ENCODE measurements at regions not wholly inside any gene's neighbourhood (a gene's known extent, or its start where the extent isn't known, plus 50 kb on each side); places are given as distances from the start of the nearest gene placed in this dataset.

DNA sequence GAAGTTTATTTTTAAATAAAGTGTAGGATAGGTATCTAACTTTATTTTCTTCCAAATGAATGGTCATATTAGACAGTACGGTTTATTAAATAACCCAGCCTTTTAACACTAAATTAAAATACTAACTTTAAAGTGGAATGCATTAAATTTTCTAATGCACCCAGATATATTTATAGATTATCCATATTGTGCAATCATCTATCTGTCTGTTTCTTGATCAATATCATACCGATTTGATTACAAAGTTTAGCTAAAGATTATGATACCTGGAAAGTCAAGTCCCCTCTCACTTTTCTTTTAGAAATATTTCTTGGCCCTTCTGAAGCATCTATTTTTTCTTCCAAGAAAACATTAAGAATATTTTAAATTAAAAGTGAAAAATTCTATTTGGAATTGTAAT is 124.3 kb upstream of the PDE5A start:
- DNase-seq (ENCODE audit: low read depth in 2 of 3, low spot score in 2 of 3), result no peak

DNA sequence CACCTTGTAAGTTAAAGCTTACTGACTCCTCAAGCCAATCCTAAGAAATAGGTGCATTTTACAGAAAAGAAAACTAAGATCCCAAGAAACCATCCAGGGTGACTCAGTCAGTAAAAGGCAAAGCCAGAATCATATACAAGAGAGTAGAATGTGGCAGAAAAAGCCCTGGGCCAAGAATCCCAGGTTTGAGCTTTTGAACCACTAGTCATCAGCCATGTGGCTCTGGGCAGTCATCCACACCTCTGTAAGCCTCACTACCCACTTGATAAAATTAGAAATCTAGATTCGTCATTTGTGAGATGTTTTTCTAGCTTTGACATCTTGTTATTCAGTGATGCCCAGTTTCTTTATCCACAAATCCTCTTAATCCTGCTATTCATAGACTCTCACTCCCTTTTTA is 122.2 kb upstream of the PDE5A start:
- DNase-seq (ENCODE audit: low read depth in 2 of 3, low spot score in 2 of 3), result no peak

DNA sequence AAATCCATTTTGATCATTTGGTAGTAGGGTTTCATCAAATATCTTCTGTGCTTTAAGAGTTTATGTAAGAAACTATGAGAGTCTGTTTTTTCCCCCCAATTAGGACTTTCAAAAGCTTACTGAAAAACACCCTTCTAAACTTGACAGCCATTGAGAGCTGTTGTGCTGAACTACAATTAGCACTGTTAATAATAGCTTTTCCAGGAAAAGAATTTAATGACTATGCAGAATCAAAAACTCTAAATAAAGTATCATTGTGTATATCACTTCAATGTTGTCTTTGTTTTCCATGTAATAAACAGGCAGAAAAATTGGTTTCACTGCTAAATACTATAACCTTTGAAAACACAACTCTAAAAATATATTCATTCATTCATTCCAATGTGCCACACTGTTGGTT is 121.4 kb upstream of the PDE5A start:
- no peak for DNase-seq (ENCODE audit: low read depth in 2 of 3, low spot score in 2 of 3)

DNA sequence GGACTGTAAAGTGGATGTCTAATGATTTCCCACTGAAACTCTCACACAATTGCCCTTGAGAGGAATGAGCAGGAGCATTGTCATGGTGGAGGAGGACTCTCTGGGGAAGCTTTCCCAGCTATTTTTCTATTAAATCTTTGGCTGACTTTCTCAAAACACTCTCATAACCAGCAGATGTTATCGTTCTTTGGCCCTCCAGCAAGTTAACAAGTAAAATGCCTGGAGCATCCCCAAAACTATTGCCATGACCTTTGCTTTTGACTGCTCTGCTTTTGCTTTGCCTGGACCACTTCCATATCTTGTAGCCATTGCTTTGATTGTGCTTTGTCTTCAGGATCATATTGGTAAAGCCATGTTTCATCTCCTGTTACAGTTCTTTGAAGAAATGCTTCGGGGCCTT is 120.2 kb upstream of the PDE5A start:
- no peak for DNase-seq (ENCODE audit: low read depth in 2 of 3, low spot score in 2 of 3)

DNA sequence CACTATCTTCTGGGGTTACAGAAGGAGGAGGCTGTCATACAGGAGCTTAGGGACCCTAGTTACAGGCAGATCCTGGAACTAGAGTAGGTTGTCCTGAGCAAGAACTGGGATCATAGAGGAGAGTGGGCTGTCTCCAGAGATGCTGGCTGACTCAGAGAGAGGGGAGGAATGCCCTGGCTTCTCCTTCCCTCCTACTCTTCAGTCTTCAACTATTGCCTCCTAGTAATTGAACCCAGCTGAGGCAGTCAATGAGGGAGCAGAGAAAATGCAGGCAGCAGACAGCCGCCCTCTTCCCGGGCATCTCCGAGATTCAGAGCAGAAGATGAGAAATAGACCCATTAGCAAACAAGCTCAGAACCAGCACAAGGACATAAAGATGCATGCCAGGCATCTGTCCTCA is 118.3 kb upstream of the PDE5A start:
- no peak for DNase-seq (ENCODE audit: low read depth in 2 of 3, low spot score in 2 of 3)

DNA sequence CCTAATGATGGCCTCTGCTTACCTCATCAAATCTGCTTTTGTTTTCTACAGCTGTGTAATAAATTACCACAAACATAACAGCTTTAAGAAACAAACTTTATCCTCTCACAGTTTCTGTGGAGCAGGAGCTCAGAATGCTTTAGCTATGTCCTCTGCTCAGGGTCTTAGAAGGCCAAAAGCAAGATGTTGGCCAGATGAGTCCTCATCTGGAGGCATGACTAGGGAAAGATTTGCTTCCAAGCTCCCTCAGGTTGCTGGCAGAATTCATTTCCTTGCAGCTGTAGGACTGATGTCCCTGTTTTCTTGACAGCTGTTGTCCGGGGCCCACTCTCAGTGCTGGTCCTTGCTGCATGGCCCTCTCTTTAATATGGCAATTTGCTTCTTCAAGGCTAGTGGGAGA is 116.7 kb upstream of the PDE5A start:
- DNase-seq (ENCODE audit: low read depth in 2 of 3, low spot score in 2 of 3), result no peak

DNA sequence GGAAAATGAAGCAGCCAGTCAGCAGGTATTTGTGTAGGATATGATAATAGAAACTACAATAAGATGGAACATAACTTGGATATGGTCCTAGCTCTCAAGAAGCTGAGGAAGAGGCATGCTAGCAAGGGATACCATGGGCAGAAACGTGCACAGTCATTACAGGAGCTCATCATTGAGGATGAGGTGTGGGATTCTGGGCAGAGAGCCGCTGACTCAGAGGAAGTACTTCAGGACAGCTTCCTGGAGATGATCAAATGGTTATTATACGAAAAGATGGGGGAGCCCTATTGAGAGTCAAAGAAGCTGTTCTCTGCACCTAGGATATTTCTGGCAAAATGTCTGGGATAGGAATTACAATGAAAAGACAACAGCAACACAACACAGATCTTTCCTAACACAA is 116.0 kb upstream of the PDE5A start:
- DNase-seq (ENCODE audit: low read depth in 2 of 3, low spot score in 2 of 3), result no peak

DNA sequence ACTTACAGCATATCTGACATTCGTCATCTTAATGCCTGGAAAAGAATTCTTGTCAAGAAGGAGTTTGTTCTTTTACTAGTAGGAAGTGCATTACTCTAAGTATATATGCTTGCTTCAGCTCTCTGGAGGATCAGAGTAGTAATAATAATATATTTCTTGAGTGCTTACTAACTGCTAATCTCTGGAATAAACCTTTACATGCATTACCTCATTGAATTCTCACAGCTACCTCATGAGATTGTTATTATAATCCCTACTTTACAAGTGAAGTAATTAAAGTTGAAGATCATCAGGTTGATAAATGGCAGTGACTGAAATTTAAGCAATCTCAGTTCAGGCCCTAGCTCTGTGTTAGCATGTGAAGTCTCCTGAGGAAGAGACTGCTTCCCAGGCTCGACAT is 115.0 kb upstream of the PDE5A start:
- DNase-seq (ENCODE audit: low read depth in 2 of 3, low spot score in 2 of 3), result no peak

DNA sequence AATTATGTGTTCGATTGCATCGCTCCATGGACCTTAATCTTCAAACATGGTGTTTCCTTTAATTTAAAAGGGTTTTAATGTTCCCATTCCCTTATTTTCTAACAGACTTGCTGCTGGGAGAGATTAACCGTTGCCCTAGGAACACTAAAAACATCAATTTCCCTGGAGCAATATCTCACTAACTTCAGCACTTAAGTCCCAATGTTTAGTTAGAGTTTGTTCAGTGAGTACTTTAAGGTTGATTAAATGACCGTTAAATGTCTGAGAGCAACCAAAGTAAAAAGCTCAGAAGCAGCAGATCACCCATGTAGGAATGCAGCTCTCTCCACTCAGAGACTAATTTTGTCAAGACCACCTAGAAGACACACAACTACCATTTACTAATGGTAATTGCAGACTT is 111.2 kb upstream of the PDE5A start:
- DNase-seq (ENCODE audit: low read depth in 2 of 3, low spot score in 2 of 3), result no peak

DNA sequence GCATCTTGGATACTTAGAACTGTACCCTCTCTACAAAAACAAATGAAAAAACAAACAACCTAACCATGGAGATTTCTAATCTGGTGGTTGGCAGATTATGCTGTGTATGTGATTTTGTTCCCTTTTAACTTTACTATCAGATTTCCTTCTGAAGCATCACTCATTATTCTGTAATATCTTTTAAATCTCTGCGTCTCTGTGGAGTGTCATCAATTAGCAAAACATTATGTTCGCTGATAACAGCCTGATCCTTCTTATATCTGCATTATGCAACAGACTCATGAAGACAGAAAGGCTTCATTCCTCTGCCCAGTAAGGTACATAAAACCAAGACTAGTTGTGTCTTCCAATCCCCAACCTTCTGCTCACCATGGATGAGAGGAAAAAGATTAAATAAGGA is 110.3 kb upstream of the PDE5A start:
- no peak for DNase-seq (ENCODE audit: low read depth in 2 of 3, low spot score in 2 of 3)

DNA sequence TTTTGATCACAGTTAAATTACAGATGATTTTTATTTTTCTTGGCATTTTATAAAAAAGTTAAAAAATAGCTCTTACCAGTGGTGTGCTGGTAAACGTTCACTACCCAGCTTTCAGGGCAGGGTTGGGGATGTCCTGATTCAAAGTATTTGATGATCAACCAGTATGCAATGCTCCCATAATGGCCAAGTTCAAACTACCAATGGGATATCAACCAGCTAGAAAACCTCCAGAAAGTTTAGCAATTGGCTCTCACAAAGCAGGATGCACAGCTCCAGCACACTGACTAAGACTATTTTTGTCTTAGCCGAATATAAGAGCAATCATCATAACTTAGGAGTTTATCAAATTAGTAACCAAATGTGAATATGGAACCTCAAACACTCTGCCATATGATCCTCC is 108.0 kb upstream of the PDE5A start:
- DNase-seq (ENCODE audit: low read depth in 2 of 3, low spot score in 2 of 3), result no peak

DNA sequence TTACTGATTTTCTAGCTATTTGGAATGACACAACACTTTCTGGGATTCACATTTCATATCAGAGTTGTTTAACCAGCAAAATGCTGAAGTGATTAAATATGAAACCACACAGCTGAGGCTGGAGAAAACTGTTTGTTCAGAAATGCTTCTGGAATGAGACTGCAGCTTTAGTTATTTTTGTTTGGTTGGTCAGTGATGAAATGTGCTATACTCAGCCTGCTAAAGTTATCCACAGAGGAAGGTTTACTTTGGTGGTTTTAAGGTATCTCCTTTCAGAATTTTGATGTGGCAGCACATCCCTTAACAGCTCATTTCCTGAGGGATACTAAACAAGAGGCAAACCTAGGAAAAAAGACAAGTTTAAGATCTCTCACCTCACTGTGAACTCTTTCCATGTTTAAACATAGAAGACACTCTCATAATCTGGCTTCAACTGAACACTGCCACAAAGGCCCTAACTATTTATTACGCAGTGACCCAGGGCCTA is 106.6 kb upstream of the PDE5A start:
- DNase-seq (ENCODE audit: low read depth in 2 of 3, low spot score in 2 of 3), result no peak

DNA sequence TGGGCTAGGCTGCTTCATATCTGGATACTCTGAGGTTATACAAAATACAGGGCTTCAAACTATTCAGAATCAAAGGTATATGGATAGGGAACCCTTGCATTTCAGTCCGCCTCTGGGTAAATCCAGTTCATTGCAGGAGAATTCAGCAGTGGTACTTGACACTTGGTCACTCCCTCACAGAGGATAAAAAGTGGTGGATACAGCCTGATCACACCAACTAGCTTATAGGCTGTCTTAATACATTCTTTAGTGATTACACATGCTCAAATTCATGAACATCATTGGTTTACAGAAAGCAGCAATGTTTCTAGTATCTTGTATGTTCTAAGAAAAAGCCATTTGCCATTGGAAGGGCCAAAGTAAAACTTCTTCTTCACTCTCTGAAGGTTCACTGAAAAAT is 104.8 kb upstream of the PDE5A start:
- no peak for DNase-seq (ENCODE audit: low read depth in 2 of 3, low spot score in 2 of 3)

DNA sequence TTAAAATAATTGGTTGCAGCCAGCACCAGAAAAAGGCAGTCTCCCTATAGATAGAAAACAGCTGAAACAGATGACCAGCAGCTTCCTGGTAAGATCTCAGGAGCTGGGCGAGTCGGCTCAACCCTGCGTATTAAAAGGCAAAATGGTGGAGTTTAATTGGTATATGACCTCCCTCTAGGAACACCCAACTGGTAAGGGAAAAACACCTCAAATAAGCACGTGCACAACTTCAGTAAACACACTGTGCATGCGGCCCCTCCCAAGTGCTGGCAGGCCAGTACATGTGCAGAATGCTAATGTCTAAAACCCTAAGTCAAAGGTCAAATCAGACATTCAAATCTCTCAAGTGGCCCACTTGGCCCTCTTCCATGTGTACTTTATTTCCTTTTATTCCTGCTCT is 103.2 kb upstream of the PDE5A start:
- DNase-seq (ENCODE audit: low read depth in 2 of 3, low spot score in 2 of 3), result no peak

DNA sequence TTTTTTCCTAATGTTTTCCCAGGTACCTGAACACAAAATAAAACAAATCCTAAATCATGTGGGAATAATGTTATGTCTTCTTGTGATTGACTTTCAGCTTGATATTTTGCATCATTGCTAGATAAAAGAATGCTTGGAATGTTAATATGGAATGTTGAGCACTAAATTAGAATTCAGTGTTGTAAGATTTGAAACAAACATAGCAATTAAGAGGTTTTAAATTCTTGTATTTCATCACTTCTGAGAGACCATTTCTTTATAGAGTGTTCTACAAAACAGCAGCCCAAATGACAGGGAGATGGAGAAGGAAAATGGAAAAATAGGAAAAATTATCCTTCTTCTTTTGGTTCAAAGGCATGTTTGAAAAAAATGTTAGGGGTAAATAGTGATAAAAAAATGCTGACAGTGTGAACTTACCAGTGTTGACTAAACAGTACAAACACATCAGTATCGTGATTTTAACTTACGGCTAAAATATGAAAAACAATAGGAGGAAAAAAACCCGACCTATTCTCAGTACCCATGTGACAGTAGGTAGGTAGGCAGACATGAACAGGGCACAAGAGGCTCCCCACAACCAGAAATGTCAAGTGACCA is 102.6 kb upstream of the PDE5A start:
- DNase-seq (ENCODE audit: low read depth in 2 of 3, low spot score in 2 of 3), result no peak

DNA sequence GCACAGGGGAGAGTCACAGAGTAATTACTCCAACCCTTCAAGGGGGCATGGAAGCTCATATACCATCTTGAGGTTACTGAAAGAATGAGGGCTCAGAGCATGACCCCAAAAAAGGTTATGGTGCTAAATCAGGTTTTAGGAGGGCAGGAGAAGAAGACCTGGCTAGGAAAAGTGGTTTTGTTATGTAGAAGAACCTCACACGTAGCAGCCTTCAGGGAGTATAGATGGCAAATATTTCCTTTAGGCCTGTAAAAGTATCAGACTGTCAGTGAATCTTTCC is 102.0 kb upstream of the PDE5A start:
- no peak for DNase-seq (ENCODE audit: low read depth in 2 of 3, low spot score in 2 of 3)

DNA sequence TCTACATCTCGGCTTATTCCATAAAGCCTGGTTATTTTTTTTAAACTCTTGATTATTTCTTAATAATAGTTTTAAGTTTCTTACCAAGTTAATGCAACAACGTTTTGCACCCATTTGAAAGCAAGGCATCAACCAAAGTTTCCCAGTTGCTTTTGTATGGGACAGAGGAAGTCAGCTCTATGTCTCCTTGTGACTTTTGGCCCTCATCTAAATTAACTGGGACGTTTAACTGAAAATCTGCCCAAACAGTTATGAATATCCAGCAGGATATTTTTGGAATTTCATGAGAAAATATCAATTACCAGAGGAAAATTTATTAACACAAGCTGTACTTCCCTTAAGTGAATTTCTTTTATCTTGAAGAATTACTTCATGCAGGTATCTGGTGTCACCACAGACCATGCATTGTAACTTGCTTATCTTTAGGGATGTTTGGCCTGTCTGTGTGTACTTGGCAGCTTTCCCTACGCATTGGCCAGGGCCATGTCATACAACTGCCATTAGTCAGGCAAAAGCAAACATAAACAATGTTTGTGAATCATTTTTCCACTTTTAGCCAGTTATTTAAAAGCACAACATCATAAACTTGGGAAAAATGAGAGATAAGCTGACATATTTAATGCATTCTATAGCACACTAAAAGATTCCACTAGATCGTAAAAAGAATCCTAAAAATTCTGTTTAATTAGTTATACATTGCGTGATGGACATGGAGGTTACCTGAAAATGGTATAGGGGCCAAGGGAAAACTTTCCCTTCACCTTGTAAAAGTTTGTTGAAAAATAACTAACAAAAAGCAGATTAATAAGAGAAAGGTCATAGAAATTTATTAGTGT is 101.4 kb upstream of the PDE5A start:
- no peak for DNase-seq (ENCODE audit: low read depth in 2 of 3, low spot score in 2 of 3)

DNA sequence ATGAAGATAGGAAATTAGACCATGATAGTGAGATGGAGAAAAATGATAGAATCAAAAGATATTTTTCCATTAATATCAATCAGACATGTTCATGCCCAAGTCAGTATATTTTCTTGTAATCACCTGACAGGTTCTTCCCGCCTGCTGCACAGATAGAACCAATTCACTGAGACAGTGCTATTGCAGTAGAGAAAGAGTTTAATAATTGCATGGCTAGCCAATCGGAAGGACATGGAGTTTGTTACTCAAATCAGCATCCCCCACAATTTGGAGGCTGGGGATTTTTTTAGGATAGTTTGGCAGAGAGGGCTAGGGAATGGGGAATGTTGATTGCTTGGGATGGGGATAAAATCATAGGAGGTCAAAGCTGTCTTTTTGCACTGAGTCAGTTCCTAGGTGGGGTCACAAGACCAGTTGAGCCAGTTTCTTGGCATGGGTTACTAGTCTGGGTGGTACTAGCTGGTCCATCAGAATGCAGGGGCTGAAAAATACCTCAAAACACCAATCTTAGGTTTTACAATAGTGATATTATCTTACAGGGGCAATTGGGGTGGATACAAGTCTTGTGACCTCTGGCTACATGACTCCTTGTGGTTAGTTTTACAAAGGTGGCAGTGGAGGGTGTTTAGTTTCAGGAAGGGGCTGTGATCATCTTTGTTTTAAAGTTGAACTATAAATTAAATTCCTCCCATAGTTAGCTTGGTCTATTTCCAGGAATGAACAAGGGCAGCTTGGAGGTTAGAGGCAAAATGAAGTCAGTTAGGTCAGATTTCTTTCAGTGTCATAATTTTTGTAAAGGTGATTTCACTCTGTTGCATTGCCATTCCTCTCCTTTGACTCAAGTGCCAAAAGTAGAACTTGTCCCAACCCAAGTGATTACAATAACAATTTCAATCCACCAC is 100.3 kb upstream of the PDE5A start:
- no peak for DNase-seq (ENCODE audit: low read depth in 2 of 3, low spot score in 2 of 3)

DNA sequence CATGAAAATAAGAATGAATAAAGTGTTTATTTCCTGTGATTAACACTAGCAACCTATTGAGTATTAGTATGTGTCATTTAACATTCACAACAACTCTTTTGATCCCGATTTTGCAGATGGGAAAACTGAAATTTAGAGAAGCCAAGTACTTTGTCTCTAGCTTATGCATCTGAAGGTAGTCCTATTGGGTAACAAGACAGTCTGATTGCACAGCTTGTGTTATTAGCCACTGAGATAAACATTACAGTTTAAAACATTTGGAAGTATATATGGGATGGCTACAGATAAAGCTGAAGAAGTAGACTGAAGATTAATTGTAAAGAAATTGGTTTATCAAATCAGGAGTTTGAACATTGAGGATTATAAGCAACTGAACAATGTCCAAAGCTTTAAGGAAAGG is 99.6 kb upstream of the PDE5A start:
- no peak for DNase-seq (ENCODE audit: low read depth in 2 of 3, low spot score in 2 of 3)

DNA sequence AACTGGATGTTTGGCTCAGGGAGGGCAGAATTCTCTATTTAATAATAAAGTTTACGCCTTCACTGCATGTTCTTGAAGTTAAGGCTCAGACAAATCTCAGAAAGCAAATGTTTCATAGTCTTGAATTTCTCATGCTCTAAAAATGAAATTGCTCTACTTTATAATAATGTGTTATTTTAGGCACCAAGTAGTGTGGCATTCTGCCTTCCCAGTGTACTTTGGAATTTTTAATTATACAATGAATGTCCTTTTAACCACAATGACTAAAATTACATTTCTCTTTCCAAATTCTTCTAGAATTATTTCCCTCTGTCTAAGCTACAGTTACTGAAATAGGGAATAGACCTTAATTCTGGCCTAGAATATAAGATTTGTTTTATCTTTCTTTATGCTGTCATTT is 97.9 kb upstream of the PDE5A start:
- DNase-seq (ENCODE audit: low read depth in 2 of 3, low spot score in 2 of 3), result no peak

DNA sequence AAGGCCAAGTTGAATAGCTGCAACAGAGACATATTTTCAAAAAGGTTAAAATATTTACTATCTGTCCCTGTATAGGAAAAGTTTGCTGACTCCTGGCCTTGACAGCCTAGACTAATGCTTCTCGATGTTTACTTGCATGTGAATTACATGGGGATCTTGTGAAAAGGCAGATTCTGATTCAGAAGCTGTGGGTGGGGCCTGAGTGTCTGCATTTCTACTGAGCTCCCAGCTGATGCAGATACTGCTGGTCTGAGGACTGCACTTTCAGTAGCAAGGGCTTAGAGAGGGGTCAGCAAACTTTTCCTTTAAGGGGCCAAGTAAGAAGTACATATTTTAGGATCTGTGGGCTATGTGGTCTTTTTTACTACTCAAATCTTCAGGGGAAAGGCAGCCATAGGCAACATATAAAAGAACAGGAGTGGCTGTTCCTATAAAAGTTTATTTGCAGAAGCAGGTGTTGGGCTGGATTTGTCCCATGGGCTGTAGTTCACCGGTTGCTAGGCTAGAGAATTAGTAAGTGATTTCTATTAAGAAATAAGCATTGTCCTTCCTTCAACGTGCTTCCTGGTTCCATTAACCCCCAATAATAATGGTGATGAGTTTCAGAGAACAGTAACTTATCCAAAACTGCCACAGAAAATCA is 97.2 kb upstream of the PDE5A start:
- DNase-seq (ENCODE audit: low read depth in 2 of 3, low spot score in 2 of 3), result no peak

Data from hematopoietic multipotent progenitor cell (in vitro differentiated cells).